IPS-20b (cell line): ENCODE measurements at regions not wholly inside any gene's neighbourhood (a gene's known extent, or its start where the extent isn't known, plus 50 kb on each side); places are given as distances from the start of the nearest gene placed in this dataset.

Source experiments
- H3K27ac ChIP-seq: one replicate; pipeline ENCODE4 v1.5.1; 2013; ENCODE audit warnings: low read length
- H3K27me3 ChIP-seq: 2 replicates; pipeline ENCODE4 v1.6.1; 2013; ENCODE audit warnings: mild to moderate bottlenecking, low read length, inconsistent platforms; ENCODE audit not compliant: insufficient read depth
- H3K36me3 ChIP-seq: 2 replicates; pipeline ENCODE4 v1.6.1; 2013; ENCODE audit warnings: low read depth, mild to moderate bottlenecking, inconsistent platforms, low read length, moderate library complexity; ENCODE audit not compliant: insufficient read depth
- H3K4me1 ChIP-seq: 2 replicates; pipeline ENCODE4 v1.6.1; 2013; ENCODE audit warnings: mild to moderate bottlenecking, control low read depth, inconsistent platforms, low read length, moderate library complexity; ENCODE audit not compliant: insufficient read depth
- H3K4me3 ChIP-seq: 2 replicates; pipeline ENCODE4 v1.5.1; 2013; ENCODE audit warnings: mild to moderate bottlenecking, low read length, inconsistent platforms
- H3K9ac ChIP-seq: 2 replicates; pipeline ENCODE4 v1.6.1; 2013; ENCODE audit warnings: low read depth, mild to moderate bottlenecking, inconsistent platforms, low read length, moderate library complexity
- H3K9me3 ChIP-seq: 2 replicates; pipeline ENCODE4 v1.6.1; 2013; ENCODE audit warnings: mild to moderate bottlenecking, low read depth, low read length, inconsistent platforms; ENCODE audit not compliant: insufficient read depth

DNA sequence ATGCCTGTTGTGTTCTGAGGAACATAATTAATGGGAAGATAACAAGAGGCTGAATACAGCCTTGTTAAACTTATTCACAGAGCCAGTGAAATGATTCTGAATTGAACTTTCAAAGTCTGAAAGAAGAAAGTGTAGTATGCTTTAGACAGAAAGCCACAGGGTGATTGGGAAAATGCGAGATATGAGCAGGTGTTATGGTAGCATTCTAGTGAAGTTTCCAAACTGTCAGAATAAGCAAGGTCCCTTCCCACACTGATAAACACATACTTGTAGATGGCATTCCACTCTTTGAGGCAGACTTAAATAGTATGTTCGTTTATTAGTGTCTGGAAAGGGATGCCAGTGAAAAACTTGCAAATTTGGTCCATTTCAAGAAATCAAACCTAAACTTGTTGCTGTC lies 70.5 kb upstream of the ITPRID2 start:
- H3K36me3 ChIP-seq: no peaks in the 10 kb centered on the region
- no peaks in the 10 kb centered on the region for H3K9me3 ChIP-seq
- no peak overlapping the region for H3K9ac ChIP-seq
- no peak overlapping the region for H3K27ac ChIP-seq
- no peak overlapping the region for H3K4me3 ChIP-seq
- no peaks in the 10 kb centered on the region for H3K27me3 ChIP-seq
- no peaks in the 10 kb centered on the region; the same call in 1 of the 2 replicates for H3K4me1 ChIP-seq

DNA sequence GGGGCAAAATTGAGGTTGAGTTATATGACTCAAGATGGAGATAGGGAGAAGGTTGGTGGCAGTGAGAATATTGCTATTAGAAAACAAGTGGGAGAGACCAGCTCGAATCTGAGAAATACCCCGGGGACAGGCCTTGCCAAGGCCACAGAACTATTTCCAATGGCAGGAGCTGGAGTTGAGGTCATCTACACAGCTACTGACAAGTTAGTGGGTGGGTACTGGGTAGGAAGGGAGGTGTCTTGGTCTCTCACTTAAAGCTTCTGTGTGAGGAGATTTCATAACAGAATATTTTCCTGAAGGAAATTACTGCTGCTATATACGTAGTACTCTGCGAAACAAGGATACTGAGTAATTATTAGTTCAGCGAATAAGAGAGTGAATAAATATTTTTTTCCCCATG lies 69.4 kb upstream of the ITPRID2 start:
- H3K9ac ChIP-seq: no peak overlapping the region
- H3K9me3 ChIP-seq: no peaks in the 10 kb centered on the region
- H3K4me1 ChIP-seq: no peaks in the 10 kb centered on the region; the same call in 1 of the 2 replicates

DNA sequence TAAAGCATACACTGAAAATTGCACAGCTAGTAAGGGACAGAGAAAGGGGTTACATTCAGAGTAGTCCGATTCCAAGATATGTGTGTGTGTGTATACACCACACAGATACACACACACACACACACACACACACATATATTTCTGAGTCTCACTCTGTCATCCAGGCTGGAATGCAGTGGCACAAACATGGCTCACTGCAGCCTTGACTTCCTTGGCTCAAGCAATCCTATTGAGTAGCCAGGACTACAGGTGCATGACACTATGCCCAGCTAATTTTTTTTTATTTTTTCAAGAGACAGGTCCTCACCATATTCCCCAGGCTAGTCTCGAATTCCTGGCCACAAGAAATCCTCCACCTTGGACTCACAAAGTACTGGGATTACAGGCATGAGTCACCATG lies 68.1 kb upstream of the ITPRID2 start:
- Histone ChIP-seq H3K9me3 (no peaks in the 10 kb centered on the region), H3K27ac (no peak overlapping the region), H3K9ac (no peak overlapping the region), H3K4me3 (no peak overlapping the region), H3K27me3 (no peaks in the 10 kb centered on the region), H3K4me1 (no peaks in the 10 kb centered on the region; the same call in 1 of the 2 replicates), H3K36me3 (no peaks in the 10 kb centered on the region)

More for the DNA sequence above, 69.4 kb upstream of the ITPRID2 start:
- Histone ChIP-seq H3K27ac (no peak overlapping the region), H3K36me3 (no peaks in the 10 kb centered on the region), H3K4me3 (no peak overlapping the region), H3K27me3 (no peaks in the 10 kb centered on the region)

DNA sequence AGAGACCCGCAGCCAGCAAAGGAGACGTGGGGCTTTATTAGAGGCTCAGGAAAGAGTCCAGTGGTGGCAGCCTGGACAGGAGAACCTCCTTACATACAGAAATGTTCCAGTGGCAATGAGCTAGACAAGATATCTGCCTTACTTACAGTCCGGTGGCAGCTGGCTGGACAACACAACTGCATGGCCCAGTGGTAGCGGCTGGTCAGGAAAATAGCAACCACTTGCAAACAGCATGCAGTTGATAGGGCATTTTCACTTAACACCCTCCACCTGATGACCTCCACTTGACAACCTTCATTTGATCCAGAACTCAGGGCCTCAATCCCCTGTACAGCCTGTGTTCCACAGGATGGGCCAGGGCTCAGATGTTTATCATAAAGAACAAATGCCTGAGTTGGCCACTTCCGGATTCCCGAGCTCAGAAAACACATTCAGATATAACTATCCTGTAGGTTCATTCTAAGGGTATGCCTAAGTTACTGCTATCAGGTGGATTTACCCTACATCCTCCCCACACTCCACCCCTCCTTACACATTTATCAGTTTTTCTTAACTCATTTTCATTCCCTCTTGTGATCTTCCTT lies 63.3 kb upstream of the ITPRID2 start:
- H3K9me3 ChIP-seq: no peaks in the 10 kb centered on the region
- H3K4me3 ChIP-seq: no peak overlapping the region
- H3K9ac ChIP-seq: no peak overlapping the region
- H3K27me3 ChIP-seq: no peaks in the 10 kb centered on the region
- no peak overlapping the region for H3K27ac ChIP-seq
- H3K4me1 ChIP-seq: no peaks in the 10 kb centered on the region
- no peaks in the 10 kb centered on the region for H3K36me3 ChIP-seq

DNA sequence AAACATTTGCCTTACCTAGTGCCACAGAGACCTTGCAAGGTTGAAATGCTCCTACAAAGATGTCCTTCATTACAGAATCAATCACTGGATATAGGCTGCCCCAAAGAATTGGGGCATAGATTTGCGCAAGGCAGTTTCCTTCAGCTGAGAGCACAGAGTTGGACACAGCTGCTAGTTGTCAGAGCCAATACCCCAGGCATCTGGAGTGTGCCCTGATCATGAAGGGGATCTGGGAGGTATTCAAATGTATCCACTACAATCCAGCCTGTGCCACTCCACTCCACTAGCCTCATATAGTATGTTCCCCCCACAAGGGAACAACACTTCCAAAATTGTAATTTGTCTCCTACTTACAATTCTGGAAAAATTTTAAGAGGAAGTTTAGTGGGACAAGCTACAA lies 62.3 kb upstream of the ITPRID2 start:
- no peak overlapping the region for H3K4me3 ChIP-seq
- H3K36me3 ChIP-seq: no peaks in the 10 kb centered on the region
- H3K4me1 ChIP-seq: no peaks in the 10 kb centered on the region
- no peaks in the 10 kb centered on the region for H3K27me3 ChIP-seq
- no peak overlapping the region for H3K27ac ChIP-seq
- no peaks in the 10 kb centered on the region for H3K9me3 ChIP-seq
- H3K9ac ChIP-seq: no peak overlapping the region

DNA sequence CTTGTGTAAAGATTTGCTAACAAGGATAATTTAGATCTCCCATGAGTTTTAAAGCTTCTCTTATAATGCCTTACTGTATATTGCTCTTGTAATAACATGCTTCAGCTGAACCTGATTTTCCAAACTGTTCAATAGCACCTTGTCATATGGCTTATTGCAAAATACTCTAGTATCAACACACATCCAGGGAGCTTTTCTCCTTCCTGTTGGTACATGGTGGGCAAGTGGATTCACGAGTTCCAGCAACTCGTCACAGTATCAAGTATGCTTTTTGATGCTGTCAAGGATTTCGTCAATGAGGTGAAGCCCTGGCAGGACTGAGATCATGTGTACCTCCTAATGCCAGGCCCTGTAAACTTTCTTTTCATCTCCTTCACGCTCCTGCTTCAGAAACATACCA lies 59.5 kb upstream of the ITPRID2 start:
- Histone ChIP-seq H3K27ac (no peak overlapping the region), H3K9me3 (no peaks in the 10 kb centered on the region), H3K4me3 (no peak overlapping the region), H3K27me3 (no peaks in the 10 kb centered on the region), H3K9ac (no peak overlapping the region), H3K36me3 (no peaks in the 10 kb centered on the region), H3K4me1 (no peaks in the 10 kb centered on the region)

DNA sequence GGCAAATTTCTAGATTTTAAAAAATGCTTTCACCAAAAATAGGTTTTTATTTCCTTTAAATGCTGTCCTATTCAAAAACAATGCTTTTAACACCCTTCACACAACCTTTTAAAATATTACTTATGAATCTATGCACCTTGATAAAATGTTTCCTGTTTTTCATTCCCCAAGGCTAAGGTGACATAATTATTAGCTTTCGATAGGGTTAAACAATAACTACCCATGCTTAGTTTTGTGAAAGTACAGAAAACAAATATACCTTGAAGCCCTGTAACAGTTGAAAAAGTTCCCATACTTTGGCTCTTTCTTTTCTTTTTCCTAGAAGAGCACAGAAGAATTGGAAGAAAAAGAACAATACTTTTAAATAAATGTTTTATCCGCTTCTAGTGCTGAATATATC lies 54.9 kb upstream of the ITPRID2 start:
- no peaks in the 10 kb centered on the region for H3K27me3 ChIP-seq
- no peak overlapping the region for H3K4me3 ChIP-seq
- H3K9me3 ChIP-seq: no peaks in the 10 kb centered on the region
- H3K9ac ChIP-seq: no peak overlapping the region
- H3K27ac ChIP-seq: no peak overlapping the region
- no peaks in the 10 kb centered on the region for H3K36me3 ChIP-seq
- no peaks in the 10 kb centered on the region for H3K4me1 ChIP-seq

DNA sequence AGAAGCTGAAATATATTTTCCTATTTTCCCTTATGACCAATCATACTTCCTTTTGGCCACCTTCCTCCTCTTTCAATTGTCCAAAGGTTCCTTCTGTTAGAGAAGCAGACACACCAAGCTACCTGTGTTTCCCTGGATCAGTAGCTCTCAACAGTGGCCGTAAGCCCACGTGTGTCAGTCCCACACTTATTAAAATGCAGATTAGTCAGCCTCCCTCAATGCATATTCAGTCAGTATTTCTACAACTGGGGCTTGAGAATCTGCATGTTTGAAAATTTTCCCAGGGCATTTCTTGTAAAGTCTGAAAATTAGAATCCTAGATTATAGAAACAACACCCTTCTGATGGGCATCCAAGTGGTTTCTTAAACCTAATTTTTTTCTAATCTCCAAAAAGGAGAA lies 54.0 kb upstream of the ITPRID2 start:
- no peak overlapping the region for H3K27ac ChIP-seq
- H3K9ac ChIP-seq: no peak overlapping the region
- H3K9me3 ChIP-seq: no peaks in the 10 kb centered on the region
- H3K4me1 ChIP-seq: no peaks in the 10 kb centered on the region
- H3K27me3 ChIP-seq: no peaks in the 10 kb centered on the region
- H3K36me3 ChIP-seq: no peaks in the 10 kb centered on the region
- no peak overlapping the region for H3K4me3 ChIP-seq

DNA sequence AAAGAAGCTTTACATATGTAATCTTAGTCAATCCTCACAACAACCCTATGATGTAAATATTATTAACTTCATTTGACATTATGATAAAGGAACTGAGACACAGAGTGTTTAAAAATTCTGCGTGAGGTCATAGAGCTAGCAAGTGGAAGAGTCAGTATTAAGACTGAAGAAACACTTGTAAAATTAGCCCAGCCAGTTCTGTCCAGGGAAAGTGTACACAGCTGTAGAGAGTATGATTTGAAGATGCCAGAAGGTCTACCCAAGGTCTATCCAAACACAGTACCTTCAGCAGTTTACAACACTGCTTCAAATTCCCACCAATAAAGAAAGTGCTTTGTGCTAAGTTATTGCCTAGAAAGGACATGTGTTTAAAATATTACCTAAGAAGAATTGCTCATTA lies 51.7 kb upstream of the ITPRID2 start:
- H3K27ac ChIP-seq: no peak overlapping the region
- H3K9ac ChIP-seq: no peak overlapping the region
- no peaks in the 10 kb centered on the region for H3K9me3 ChIP-seq

DNA sequence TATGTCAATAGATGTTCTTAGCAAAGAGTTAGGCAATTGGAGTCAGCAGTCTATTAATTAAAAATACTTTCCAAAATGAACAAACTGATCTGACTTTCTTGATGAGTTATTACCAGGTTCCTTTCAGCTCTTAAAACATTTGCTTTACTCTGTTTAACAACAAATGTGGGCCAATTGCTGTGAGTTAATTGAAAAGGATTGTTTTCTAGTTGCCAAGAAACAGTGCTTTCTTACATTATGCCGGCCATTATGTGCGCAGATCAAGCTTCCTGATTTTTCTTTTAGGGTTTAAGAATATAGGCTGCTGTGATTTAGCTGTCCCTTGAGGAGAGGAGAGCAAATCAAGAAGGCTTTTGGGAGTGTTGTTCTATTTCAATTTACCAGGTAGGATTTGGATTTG lies 50.5 kb upstream of the ITPRID2 start:
- H3K4me1 ChIP-seq: no peaks in the 10 kb centered on the region; the same call in 1 of the 2 replicates
- no peaks in the 10 kb centered on the region for H3K27me3 ChIP-seq
- H3K4me3 ChIP-seq: no peak overlapping the region
- H3K36me3 ChIP-seq: no peaks in the 10 kb centered on the region
- no peak overlapping the region for H3K9ac ChIP-seq
- H3K27ac ChIP-seq: no peak overlapping the region
- H3K9me3 ChIP-seq: no peaks in the 10 kb centered on the region

More for the DNA sequence above, 51.7 kb upstream of the ITPRID2 start:
- Histone ChIP-seq H3K4me3 (no peak overlapping the region), H3K36me3 (no peaks in the 10 kb centered on the region), H3K27me3 (no peaks in the 10 kb centered on the region), H3K4me1 (no peaks in the 10 kb centered on the region)
